ENCODE measurements at regions not wholly inside any gene's neighbourhood (a gene's known extent, or its start where the extent isn't known, plus 50 kb on each side); places are given as distances from the start of the nearest gene placed in this dataset.

- H3K9me3 ChIP-seq (replicated peaks) = no peaks in the 10 kb centered on the region
- H3K27ac ChIP-seq = no peak overlapping the region
- H3K27me3 ChIP-seq = peaks cover 6% of the 10 kb centered on the region; the same call in 1 of the 2 replicates
- no peak for DNase-seq
- no peak overlapping the region for H3K4me3 ChIP-seq
- H3K4me1 ChIP-seq = no peaks in the 10 kb centered on the region
- no peaks in the 10 kb centered on the region for H3K36me3 ChIP-seq
These were observed 128.3 kb upstream of the PRMT8 start for GRCh38 chr12:3362737-3363136.

GRCh38 chr12:3363608-3364007 lies 127.4 kb upstream of the PRMT8 start:
- no peak for DNase-seq
- H3K27ac ChIP-seq = no peak overlapping the region
- H3K36me3 ChIP-seq = no peaks in the 10 kb centered on the region
- H3K9me3 ChIP-seq (replicated peaks) = no peaks in the 10 kb centered on the region
- H3K4me3 ChIP-seq = no peak overlapping the region
- H3K4me1 ChIP-seq = no peaks in the 10 kb centered on the region
- H3K27me3 ChIP-seq = peaks cover 8% of the 10 kb centered on the region; the same call in 1 of the 2 replicates

- Histone ChIP-seq H3K4me3 (no peak overlapping the region), H3K36me3 (no peaks in the 10 kb centered on the region), H3K4me1 (no peaks in the 10 kb centered on the region), H3K27ac (no peak overlapping the region), H3K27me3 (peaks cover 8% of the 10 kb centered on the region; the same call in 1 of the 2 replicates), H3K9me3 (replicated peaks) (no peaks in the 10 kb centered on the region)
- no peak for DNase-seq
These were observed 126.8 kb upstream of the PRMT8 start for GRCh38 chr12:3364226-3364625.

- H3K4me1 ChIP-seq = no peaks in the 10 kb centered on the region
- no peak overlapping the region for H3K4me3 ChIP-seq
- peaks cover 8% of the 10 kb centered on the region; the same call in 1 of the 2 replicates for H3K27me3 ChIP-seq
- no peaks in the 10 kb centered on the region for H3K9me3 ChIP-seq (replicated peaks)
- H3K27ac ChIP-seq = no peak overlapping the region
- H3K36me3 ChIP-seq = no peaks in the 10 kb centered on the region
- DNase-seq = peak; percentile 16 to 37
These were observed 126.1 kb upstream of the PRMT8 start for GRCh38 chr12:3364661-3365462.

GRCh38 chr12:3365463-3366411 lies 125.3 kb upstream of the PRMT8 start:
- Histone ChIP-seq H3K4me3 (no peak overlapping the region), H3K9me3 (replicated peaks) (no peaks in the 10 kb centered on the region), H3K36me3 (no peaks in the 10 kb centered on the region), H3K27me3 (peaks cover 8% of the 10 kb centered on the region; the same call in 1 of the 2 replicates), H3K4me1 (no peaks in the 10 kb centered on the region), H3K27ac (no peak overlapping the region)
- DNase-seq = no peak

- Histone ChIP-seq H3K9me3 (replicated peaks) (no peaks in the 10 kb centered on the region), H3K36me3 (no peaks in the 10 kb centered on the region), H3K27ac (no peak overlapping the region), H3K4me1 (no peaks in the 10 kb centered on the region), H3K4me3 (no peak overlapping the region), H3K27me3 (0 out of 2 replicates have a peak, but pooled peaks cover 8% of the 10 kb centered on the region)
- DNase-seq = no peak
These were observed 124.4 kb upstream of the PRMT8 start for GRCh38 chr12:3366451-3367110.

- no peaks in the 10 kb centered on the region for H3K36me3 ChIP-seq
- 0 out of 2 replicates have a peak, but pooled peaks cover 8% of the 10 kb centered on the region for H3K27me3 ChIP-seq
- no peak for DNase-seq
- no peaks in the 10 kb centered on the region for H3K9me3 ChIP-seq (replicated peaks)
- H3K27ac ChIP-seq = no peak overlapping the region
- no peak overlapping the region for H3K4me3 ChIP-seq
- H3K4me1 ChIP-seq = no peaks in the 10 kb centered on the region
These were observed 123.1 kb upstream of the PRMT8 start for GRCh38 chr12:3367750-3368444.

GRCh38 chr12:3371018-3371417 lies 120.0 kb upstream of the PRMT8 start:
- H3K27me3 ChIP-seq = 0 out of 2 replicates have a peak, but pooled peaks cover 8% of the 10 kb centered on the region
- no peaks in the 10 kb centered on the region for H3K36me3 ChIP-seq
- H3K4me1 ChIP-seq = no peaks in the 10 kb centered on the region

GRCh38 chr12:3375326-3375725 lies 115.7 kb upstream of the PRMT8 start:
- Histone ChIP-seq H3K36me3 (no peaks in the 10 kb centered on the region), H3K9me3 (replicated peaks) (peaks cover 6% of the 10 kb centered on the region; the same call in 1 of the 2 replicates), H3K27me3 (peaks cover 3% of the 10 kb centered on the region; the same call in 1 of the 2 replicates), H3K4me1 (no peaks in the 10 kb centered on the region), H3K4me3 (no peak overlapping the region), H3K27ac (no peak overlapping the region)
- no peak for DNase-seq

More at GRCh38 chr12:3371018-3371417, 120.0 kb upstream of the PRMT8 start:
- no peak overlapping the region for H3K27ac ChIP-seq
- no peak overlapping the region for H3K4me3 ChIP-seq
- H3K9me3 ChIP-seq (replicated peaks) = peaks cover 3% of the 10 kb centered on the region; the same call in 1 of the 2 replicates
- DNase-seq = peak in 1 of 2 experiments; percentile 6

- H3K4me1 ChIP-seq = no peaks in the 10 kb centered on the region
- H3K27me3 ChIP-seq = peaks cover 3% of the 10 kb centered on the region; the same call in 1 of the 2 replicates
- no peak overlapping the region for H3K4me3 ChIP-seq
- peaks cover 6% of the 10 kb centered on the region; the same call in 1 of the 2 replicates for H3K9me3 ChIP-seq (replicated peaks)
- no peaks in the 10 kb centered on the region for H3K36me3 ChIP-seq
- DNase-seq = no peak
- H3K27ac ChIP-seq = no peak overlapping the region
These were observed 114.1 kb upstream of the PRMT8 start for GRCh38 chr12:3376779-3377455.

GRCh38 chr12:3378655-3379054 lies 112.3 kb upstream of the PRMT8 start:
- H3K27ac ChIP-seq = no peak overlapping the region

GRCh38 chr12:3379079-3379478 lies 111.9 kb upstream of the PRMT8 start:
- Histone ChIP-seq H3K9me3 (replicated peaks) (peaks cover 6% of the 10 kb centered on the region; the same call in 1 of the 2 replicates), H3K36me3 (no peaks in the 10 kb centered on the region), H3K27me3 (peaks cover 3% of the 10 kb centered on the region; the same call in 1 of the 2 replicates), H3K27ac (no peak overlapping the region), H3K4me1 (no peaks in the 10 kb centered on the region), H3K4me3 (no peak overlapping the region)
- no peak for DNase-seq

More at GRCh38 chr12:3378655-3379054, 112.3 kb upstream of the PRMT8 start:
- Histone ChIP-seq H3K27me3 (peaks cover 3% of the 10 kb centered on the region; the same call in 1 of the 2 replicates), H3K9me3 (replicated peaks) (peaks cover 6% of the 10 kb centered on the region; the same call in 1 of the 2 replicates), H3K4me3 (no peak overlapping the region), H3K4me1 (no peaks in the 10 kb centered on the region), H3K36me3 (no peaks in the 10 kb centered on the region)
- DNase-seq = no peak

Measured in SJCRH30 (cell line).